ENCODE measurements at regions not wholly inside any gene's neighbourhood (a gene's known extent, or its start where the extent isn't known, plus 50 kb on each side); places are given as distances from the start of the nearest gene placed in this dataset.

DNA sequence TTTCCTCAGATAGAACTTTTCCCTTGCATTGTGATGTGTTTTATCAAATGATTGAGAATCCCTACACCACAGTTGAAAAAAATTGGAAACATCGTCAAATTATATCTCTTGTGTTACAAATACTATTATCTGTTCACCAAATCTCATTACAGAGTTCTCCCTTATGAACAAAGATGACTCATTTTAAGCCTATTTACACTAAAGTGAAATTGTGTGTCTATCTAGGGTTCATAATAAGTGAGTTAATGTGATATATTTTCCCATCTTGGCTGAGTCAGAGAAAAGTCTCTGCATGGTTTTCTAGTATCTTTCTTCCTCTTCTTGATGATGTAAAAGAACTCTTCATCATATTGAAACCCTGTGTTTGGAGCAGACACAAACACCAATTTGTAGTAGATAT, 1263.3 kb upstream of the EYS start:
- no peak for DNase-seq (ENCODE audit: low read depth, low spot score)
- CTCF ChIA-PET = no interaction called here
- no peak overlapping the region for H3K9ac ChIP-seq (replicated peaks; ENCODE audit: extremely low read depth, insufficient read depth, low read length)

More for the DNA sequence above, 1263.3 kb upstream of the EYS start:
- H3K27me3 ChIP-seq (ENCODE audit: control insufficient read depth in 2 of 2, insufficient read depth in 2 of 2, low read length in 2 of 2) = no peaks in the 10 kb centered on the region
- H3K4me3 ChIP-seq (replicated peaks in 1 of 3; ENCODE audit: insufficient read depth in 1 of 3, low read depth in 1 of 3, low read length in 3 of 3) = no peak overlapping the region
- no peak overlapping the region for H3K4me2 ChIP-seq (ENCODE audit: insufficient read depth, low read length)
- intact Hi-C loops (cut with micrococcal nuclease) = no loop called here
- H3K9me3 ChIP-seq (replicated peaks; ENCODE audit: control insufficient read depth, insufficient read depth, low read length) = no peaks in the 10 kb centered on the region
- dilution Hi-C loops (cut with MboI; ENCODE audit: extremely low pct_ligation_motif_present, low sequenced_read_pairs) = no loop called here
- POLR2A ChIA-PET = no interaction called here
- H2AFZ ChIP-seq (ENCODE audit: low read depth, low read length) = no peak overlapping the region
- H3K9me1 ChIP-seq (replicated peaks; ENCODE audit: control insufficient read depth, extremely low read depth, insufficient read depth, low read length) = no peaks in the 10 kb centered on the region
- H3K27ac ChIP-seq (ENCODE audit: insufficient read depth, low read depth, low read length) = no peak overlapping the region
- H3K36me3 ChIP-seq (ENCODE audit: control insufficient read depth in 2 of 2, extremely low read depth in 1 of 2, insufficient read depth in 2 of 2, low read length in 2 of 2) = no peaks in the 10 kb centered on the region
- H3K4me1 ChIP-seq (ENCODE audit: control insufficient read depth, extremely low read depth, insufficient read depth, low read length) = no peaks in the 10 kb centered on the region
- FAIRE-seq = no peak
- no peaks in the 10 kb centered on the region for H3K79me2 ChIP-seq (ENCODE audit: control insufficient read depth, insufficient read depth, low read length)
- TF ChIP-seq MYC (IDR thresholded peaks at IDR 0.05; ENCODE audit: low read depth, low read length) (no peak), POLR2AphosphoS5 (IDR thresholded peaks at IDR 0.05; ENCODE audit: insufficient read depth, low read depth, low read length) (no peak), FOS (IDR thresholded peaks at IDR 0.05; ENCODE audit: borderline replicate concordance, insufficient read depth, low read length) (no peak), GATA2 (IDR thresholded peaks at IDR 0.05; ENCODE audit: insufficient read depth, insufficient read length, low read depth, low read length) (no peak), POLR2A (IDR thresholded peaks at IDR 0.05; ENCODE audit: low read depth, low read length) (no peak), EZH2 (IDR thresholded peaks at IDR 0.05; ENCODE audit: borderline replicate concordance, low read depth, low read length, severe bottlenecking) (no peak), JUN (IDR thresholded peaks at IDR 0.05; ENCODE audit: borderline replicate concordance, insufficient read depth, insufficient read length, low read depth) (no peak)
- TF ChIP-seq, protein P1, sequence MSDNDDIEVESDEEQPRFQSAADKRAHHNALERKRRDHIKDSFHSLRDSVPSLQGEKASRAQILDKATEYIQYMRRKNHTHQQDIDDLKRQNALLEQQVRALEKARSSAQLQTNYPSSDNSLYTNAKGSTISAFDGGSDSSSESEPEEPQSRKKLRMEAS (IDR thresholded peaks at IDR 0.05; ENCODE audit: insufficient read depth, insufficient read length) = no peak
- TF ChIP-seq, protein P2, sequence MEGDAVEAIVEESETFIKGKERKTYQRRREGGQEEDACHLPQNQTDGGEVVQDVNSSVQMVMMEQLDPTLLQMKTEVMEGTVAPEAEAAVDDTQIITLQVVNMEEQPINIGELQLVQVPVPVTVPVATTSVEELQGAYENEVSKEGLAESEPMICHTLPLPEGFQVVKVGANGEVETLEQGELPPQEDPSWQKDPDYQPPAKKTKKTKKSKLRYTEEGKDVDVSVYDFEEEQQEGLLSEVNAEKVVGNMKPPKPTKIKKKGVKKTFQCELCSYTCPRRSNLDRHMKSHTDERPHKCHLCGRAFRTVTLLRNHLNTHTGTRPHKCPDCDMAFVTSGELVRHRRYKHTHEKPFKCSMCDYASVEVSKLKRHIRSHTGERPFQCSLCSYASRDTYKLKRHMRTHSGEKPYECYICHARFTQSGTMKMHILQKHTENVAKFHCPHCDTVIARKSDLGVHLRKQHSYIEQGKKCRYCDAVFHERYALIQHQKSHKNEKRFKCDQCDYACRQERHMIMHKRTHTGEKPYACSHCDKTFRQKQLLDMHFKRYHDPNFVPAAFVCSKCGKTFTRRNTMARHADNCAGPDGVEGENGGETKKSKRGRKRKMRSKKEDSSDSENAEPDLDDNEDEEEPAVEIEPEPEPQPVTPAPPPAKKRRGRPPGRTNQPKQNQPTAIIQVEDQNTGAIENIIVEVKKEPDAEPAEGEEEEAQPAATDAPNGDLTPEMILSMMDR (IDR thresholded peaks at IDR 0.05; ENCODE audit: extremely low read depth in 1 of 2, insufficient read depth in 1 of 2, low read depth in 1 of 2, low read length in 2 of 2) = no peak
- no peaks in the 10 kb centered on the region for H4K20me1 ChIP-seq (replicated peaks; ENCODE audit: control insufficient read depth, extremely low read depth, insufficient read depth, low read length)
- BruUV-seq (replicated peaks) = no TSS peak

Measured in endothelial cell of umbilical vein (primary cell).